Heart left ventricle (tissue), 16 donors: ENCODE measurements at regions not wholly inside any gene's neighbourhood (a gene's known extent, or its start where the extent isn't known, plus 50 kb on each side); places are given as distances from the start of the nearest gene placed in this dataset.
"Not testable (repeated sequence)": the region's sequence is repeated elsewhere in the genome, so short reads cannot be mapped to it uniquely, and the experiment has no call there.

Experiments
- ATAC-seq, 4 donors: fragments of 200-7000 bp; cut with Tn5 transposase; one replicate each; pipeline ENCODE4 v1.9.1; 2020 to 2022; ENCODE audit warnings: moderate library complexity in 4 of 4, mild to moderate bottlenecking in 3 of 4, moderate number of reproducible peaks in 1 of 4
- DNase-seq, 5 donors: peaks; one replicate each; pipeline ENCODE4 v3.0.0-alpha.2; 2020
- H3K27ac ChIP-seq, 12 donors: fragments of 200-600 bp; sonication (generic) in 4 of 12; one replicate each; pipeline versions ENCODE4 v1.5.0 to v1.8.0; 2016 to 2022; ENCODE audit warnings: mild to moderate bottlenecking in 2 of 12
- H3K27me3 ChIP-seq, 9 donors: fragments of 200-600 bp; sonication (generic) in 2 of 9; one replicate each; pipeline versions ENCODE4 v1.5.1 to v1.8.0; 2016 to 2022; ENCODE audit warnings: mild to moderate bottlenecking in 3 of 9
- H3K36me3 ChIP-seq, 9 donors: fragments of 200-600 bp; sonication (generic) in 2 of 9; one replicate each; pipeline versions ENCODE4 v1.5.0 to v1.8.0; 2018 to 2022; ENCODE audit warnings: mild to moderate bottlenecking in 2 of 9
- H3K4me1 ChIP-seq, 12 donors: fragments of 200-600 bp; sonication (generic) in 4 of 12; one replicate each; pipeline versions ENCODE4 v1.5.0 to v1.8.0; 2016 to 2022; ENCODE audit warnings: mild to moderate bottlenecking in 3 of 12
- H3K4me3 ChIP-seq, 12 donors: fragments of 200-600 bp; sonication (generic) in 4 of 12; one replicate each; pipeline versions ENCODE4 v1.5.0 to v1.8.0; 2017 to 2022; ENCODE audit warnings: mild to moderate bottlenecking in 9 of 12, moderate library complexity in 4 of 12
- H3K9me3 ChIP-seq, 12 donors: fragments of 200-600 bp; sonication (generic) in 4 of 12; one replicate each; pipeline versions ENCODE4 v1.5.0 to v1.8.0; 2016 to 2022; ENCODE audit warnings: mild to moderate bottlenecking in 1 of 12
- POLR2A ChIP-seq, 2 donors: fragments of 450-650 bp; IDR thresholded peaks; one replicate each; pipeline ENCODE4 v1.6.1; 2017; ENCODE audit warnings: antibody characterized with exemption in 2 of 2, mild to moderate bottlenecking in 2 of 2, moderate library complexity in 2 of 2
- WGBS, 4 donors: extraction: QIAGEN DNeasy Blood & Tissue Kit in 2 of 4; methylation state at CpG; one replicate each; pipeline versions ENCODE4 v1.1.5 to v1.1.7; 2013 to 2018; 5-methylcytosine and 5-hydroxymethylcytosine counted together
- intact Hi-C, 10 donors: fragments of 100-400 bp; cut with DNase I; formaldehyde crosslinking; loops; one replicate each; pipeline versions ENCODE4 v1.11.1 to v1.14.2; 2022
- TF ChIP-seq, protein P1 (sequence below), 12 donors: fragments of 200-600 bp; sonication (generic) in 4 of 12; IDR thresholded peaks; one replicate each; pipeline versions ENCODE4 v1.5.0 to v1.8.0; 2018 to 2022; ENCODE audit warnings: antibody characterized with exemption in 12 of 12, mild to moderate bottlenecking in 5 of 12
- donor health status: ischemic (EF 13 %, LVEDD 7.1; RV severe dilation, severe dysfunction).
- donor health status: healthy with polysubstance abuse.
- donor health status: DM: no; HTN: yes; CAD: no.
- donor health status: DM: no; HTN: no; CAD: no.
- donor health status: ischemic (EF 25% LVEDD 6.9; RV normal size, moderate dysfunction).
- donor health status: ischemic (EF 25% LVEDD 5.7; RV mildly dilated, moderate dysfunction).
- donor health status: healthy.
- donor health status: DM: yes; HTN: yes; CAD: no.
- donor health status: ischemic (EF 35%, LVEDD 5.7; RV mildly dilated, moderate dysfunction).
- donor health status: nonischemic (EF 11% LVEDD 7.7; RV severe dilation, severe dysfunction).
- donor health status: DM: yes; HTN: yes; CAD: no.
- donor health status: PGD.
- donor health status: ischemic (EF 29% LVEDD 5.4; RV normal size, mild dysfunction).
- donor health status: nonischemic (EF 23%, LVEDD 6.1; RV moderate dilation, normal function).

DNA sequence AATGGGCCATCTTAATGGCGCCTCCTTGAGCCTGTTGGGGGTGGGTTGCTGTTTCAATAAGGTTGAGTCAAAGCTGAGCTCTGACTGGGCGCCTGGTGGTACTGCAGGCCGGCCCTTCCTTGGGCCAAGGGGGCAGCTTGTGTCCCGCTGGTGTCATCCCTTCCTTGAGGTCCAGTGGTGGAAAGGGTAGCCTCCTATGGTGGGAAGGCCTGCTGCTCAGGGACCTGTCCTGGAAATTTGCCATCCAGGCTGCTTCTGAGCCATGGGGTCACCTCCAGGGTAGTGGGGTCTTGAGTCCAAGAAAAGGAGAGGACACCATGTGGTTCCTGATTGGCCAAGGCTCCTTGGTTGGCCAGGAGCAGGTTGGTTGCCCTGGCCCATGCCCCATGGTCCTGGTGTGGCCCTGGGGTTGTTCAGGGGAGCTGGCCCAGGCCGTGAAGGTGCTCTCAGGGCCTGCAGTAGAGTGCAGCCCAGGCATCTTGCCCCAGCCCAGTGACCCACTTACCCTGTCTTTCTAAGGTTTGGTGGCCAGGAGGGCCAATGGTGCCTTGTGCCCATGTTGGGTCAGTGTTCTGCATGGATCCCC is 188.7 kb downstream of the UBE3A start:
- H3K9me3 ChIP-seq: peaks cover 0 to 39% (median 5%) of the 10 kb centered on the region in 12 donors
- no peak for ATAC-seq
- 63 to 67% (median 65%) methylated on average over 4 to 5 of the region's 5 CpGs for WGBS, 4 donors

GRCh38 chr15:25250906-25251622 is 187.8 kb downstream of the UBE3A start:
- Histone ChIP-seq H3K27ac (no peak overlapping the region), H3K9me3 (peaks cover 0 to 42% (median 9%) of the 10 kb centered on the region in 12 donors), H3K27me3 (no peaks in the 10 kb centered on the region), H3K4me1 (no peaks in the 10 kb centered on the region), H3K4me3 (no peak overlapping the region), H3K36me3 (no peaks in the 10 kb centered on the region)
- no peak for ATAC-seq
- TF ChIP-seq, protein P1, sequence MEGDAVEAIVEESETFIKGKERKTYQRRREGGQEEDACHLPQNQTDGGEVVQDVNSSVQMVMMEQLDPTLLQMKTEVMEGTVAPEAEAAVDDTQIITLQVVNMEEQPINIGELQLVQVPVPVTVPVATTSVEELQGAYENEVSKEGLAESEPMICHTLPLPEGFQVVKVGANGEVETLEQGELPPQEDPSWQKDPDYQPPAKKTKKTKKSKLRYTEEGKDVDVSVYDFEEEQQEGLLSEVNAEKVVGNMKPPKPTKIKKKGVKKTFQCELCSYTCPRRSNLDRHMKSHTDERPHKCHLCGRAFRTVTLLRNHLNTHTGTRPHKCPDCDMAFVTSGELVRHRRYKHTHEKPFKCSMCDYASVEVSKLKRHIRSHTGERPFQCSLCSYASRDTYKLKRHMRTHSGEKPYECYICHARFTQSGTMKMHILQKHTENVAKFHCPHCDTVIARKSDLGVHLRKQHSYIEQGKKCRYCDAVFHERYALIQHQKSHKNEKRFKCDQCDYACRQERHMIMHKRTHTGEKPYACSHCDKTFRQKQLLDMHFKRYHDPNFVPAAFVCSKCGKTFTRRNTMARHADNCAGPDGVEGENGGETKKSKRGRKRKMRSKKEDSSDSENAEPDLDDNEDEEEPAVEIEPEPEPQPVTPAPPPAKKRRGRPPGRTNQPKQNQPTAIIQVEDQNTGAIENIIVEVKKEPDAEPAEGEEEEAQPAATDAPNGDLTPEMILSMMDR (IDR thresholded peaks at IDR 0.05): no peak
- TF ChIP-seq POLR2A (IDR thresholded peaks at IDR 0.05): no peak
- 87 to 91% (median 90%) methylated on average over 10 to 14 of the region's 14 CpGs for WGBS, 4 donors
- DNase-seq: peak in 2 of 5 donors; percentile 6 to 52
- intact Hi-C loops: loop anchor here in 1 of 10 donors (5.0 kb wide), 1 partner anchor 51 kb away; no protein-coding TSS in a partner anchor

More for the DNA sequence above, 188.7 kb downstream of the UBE3A start:
- intact Hi-C loops: loop anchor here in 1 of 10 donors (5.0 kb wide), 1 partner anchor 52 kb away; no protein-coding TSS in a partner anchor
- peak in 2 of 5 donors; percentile 9 to 27 for DNase-seq
- no peak overlapping the region for H3K27ac ChIP-seq
- no peaks in the 10 kb centered on the region for H3K36me3 ChIP-seq
- H3K4me3 ChIP-seq: no peak overlapping the region
- no peaks in the 10 kb centered on the region for H3K4me1 ChIP-seq
- no peaks in the 10 kb centered on the region for H3K27me3 ChIP-seq
- TF ChIP-seq, protein P1 (IDR thresholded peaks at IDR 0.05): no peak
- TF ChIP-seq POLR2A (IDR thresholded peaks at IDR 0.05): no peak

DNA sequence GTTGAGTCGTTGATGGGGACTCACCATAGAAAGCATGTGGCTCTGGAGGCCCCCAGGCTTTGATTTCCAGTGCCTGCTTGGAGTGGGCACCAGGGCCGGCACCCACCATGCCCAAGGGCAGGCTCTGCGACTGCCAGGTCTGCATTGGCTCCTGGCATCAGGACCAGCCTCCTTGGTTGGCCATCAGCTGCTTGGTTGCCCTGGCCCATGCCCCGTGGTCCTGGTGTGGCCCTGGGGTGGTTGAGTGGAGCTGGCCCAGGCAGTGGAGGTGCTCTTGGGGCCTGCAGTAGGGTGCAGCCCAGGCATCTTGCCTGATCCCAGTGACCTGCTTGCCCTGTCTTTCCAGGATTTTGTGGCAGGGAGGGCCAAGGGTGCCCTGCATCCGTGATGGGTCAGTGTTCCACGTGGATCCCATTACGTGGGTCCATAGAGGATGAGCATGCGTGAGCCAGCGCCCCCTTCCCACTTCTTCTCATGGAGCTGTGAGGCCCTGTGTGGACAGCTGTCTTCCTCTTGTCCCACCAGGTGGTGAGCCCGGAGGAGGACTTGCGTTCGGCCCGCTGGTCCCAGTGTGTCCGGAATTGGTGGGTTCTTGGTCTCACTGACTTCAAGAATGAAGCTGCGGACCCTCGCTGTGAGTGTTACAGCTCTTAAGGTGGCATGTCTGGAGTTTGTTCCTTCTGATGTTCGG is 187.0 kb downstream of the UBE3A start:
- H3K36me3 ChIP-seq: no peaks in the 10 kb centered on the region
- no peak overlapping the region for H3K4me3 ChIP-seq
- intact Hi-C loops: loop anchor here in 1 of 10 donors (5.0 kb wide), 1 partner anchor 50 kb away; no protein-coding TSS in a partner anchor
- DNase-seq (peak in 3 of 5 donors; percentile 11 to 54 (median 18)), ATAC-seq (no peak)
- no peaks in the 10 kb centered on the region for H3K4me1 ChIP-seq
- TF ChIP-seq, protein P1 (IDR thresholded peaks at IDR 0.05): no peak
- no peak for TF ChIP-seq POLR2A (IDR thresholded peaks at IDR 0.05)
- no peak overlapping the region for H3K27ac ChIP-seq
- 80 to 90% (median 82%) methylated on average over 7 to 17 of the region's 17 CpGs for WGBS, 4 donors
- peaks cover 0 to 50% (median 10%) of the 10 kb centered on the region in 12 donors for H3K9me3 ChIP-seq
- H3K27me3 ChIP-seq: no peaks in the 10 kb centered on the region

GRCh38 chr15:25253048-25253973 is 185.5 kb downstream of the UBE3A start:
- 89 to 93% (median 91%) methylated on average over 9 to 35 of the region's 35 CpGs for WGBS, 4 donors
- H3K27me3 ChIP-seq, H3K4me3 ChIP-seq, H3K27ac ChIP-seq, H3K4me1 ChIP-seq, H3K36me3 ChIP-seq, ATAC-seq: not testable (repeated sequence)
- DNase-seq: peak in 2 of 5 donors; percentile 8 to 41
- intact Hi-C loops: loop anchor here in 1 of 10 donors (5.0 kb wide), 1 partner anchor 49 kb away; no protein-coding TSS in a partner anchor
- peaks cover 0 to 45% (median 11%) of the 10 kb centered on the region in 12 donors for H3K9me3 ChIP-seq
